Suprapubic skin (tissue), 4 donors: ENCODE measurements at regions not wholly inside any gene's neighbourhood (a gene's known extent, or its start where the extent isn't known, plus 50 kb on each side); places are given as distances from the start of the nearest gene placed in this dataset.

Source experiments
- CTCF ChIP-seq, 2 donors: fragments of 200-600 bp in 1 of 2; fragments of 450-650 bp in 1 of 2; sonication (generic) in 1 of 2; IDR thresholded peaks; one replicate each; pipeline ENCODE4 v1.5.1; 2016 to 2019; ENCODE audit warnings: antibody characterized with exemption in 2 of 2, mild to moderate bottlenecking in 1 of 2, moderate library complexity in 1 of 2
- EP300 ChIP-seq: sonication (generic); formaldehyde crosslinking; IDR thresholded peaks from one replicate; pipeline ENCODE4 v1.6.1; 2017; ENCODE audit warnings: antibody characterized with exemption
- POLR2A ChIP-seq, 2 donors: fragments of 450-650 bp; IDR thresholded peaks; one replicate each; pipeline ENCODE4 v1.6.1; 2017; ENCODE audit warnings: antibody characterized with exemption in 2 of 2, mild to moderate bottlenecking in 2 of 2, moderate library complexity in 2 of 2
- POLR2AphosphoS5 ChIP-seq, 3 donors: sonication (generic); formaldehyde crosslinking; IDR thresholded peaks; one replicate each; pipeline ENCODE4 v1.6.1; 2017; ENCODE audit warnings: antibody characterized with exemption in 3 of 3

- TF ChIP-seq POLR2A (IDR thresholded peaks at IDR 0.05) (no peak), POLR2AphosphoS5 (IDR thresholded peaks at IDR 0.05) (no peak), CTCF (IDR thresholded peaks at IDR 0.05) (no peak), EP300 (no peak)
Measured at GRCh38 chrX:46382595-46382994, 162.6 kb downstream of the ZNF674 start.
